Chondrocyte (in vitro differentiated cells): ENCODE measurements at regions not wholly inside any gene's neighbourhood (a gene's known extent, or its start where the extent isn't known, plus 50 kb on each side); places are given as distances from the start of the nearest gene placed in this dataset.

Experiments
- DNase-seq: peaks from one replicate; pipeline ENCODE4 v3.0.0; 2021; ENCODE audit warnings: mixed read lengths, low spot score
- H3K27ac Mint-ChIP-seq: one replicate; pipeline ENCODE4 v1.8.0; 2021; ENCODE audit warnings: mild to moderate bottlenecking, moderate library complexity, mixed read lengths; ENCODE audit not compliant: unreplicated experiment
- H3K27me3 Mint-ChIP-seq: 2 replicates; pipeline ENCODE4 v1.8.0; 2021; ENCODE audit warnings: low read depth, mixed read lengths
- H3K36me3 Mint-ChIP-seq: 2 replicates; pipeline ENCODE4 v1.8.0; 2021; ENCODE audit warnings: low read depth, mixed read lengths
- H3K4me1 Mint-ChIP-seq: 2 replicates; pipeline ENCODE4 v1.8.0; 2021; ENCODE audit warnings: low read depth, mild to moderate bottlenecking, mixed read lengths
- H3K4me3 Mint-ChIP-seq: one replicate; pipeline ENCODE4 v1.8.0; 2021; ENCODE audit warnings: mild to moderate bottlenecking, moderate library complexity, mixed read lengths; ENCODE audit not compliant: unreplicated experiment
- H3K9me3 Mint-ChIP-seq: 2 replicates; pipeline ENCODE4 v1.8.0; 2021; ENCODE audit warnings: low read depth, mixed read lengths
- CTCF ChIP-seq: fragments of 200-600 bp; sonication (generic); IDR thresholded peaks from 2 replicates; pipeline ENCODE4 v1.5.0; 2021; ENCODE audit warnings: antibody characterized with exemption, mild to moderate bottlenecking, moderate library complexity

- Mint-ChIP-seq H3K4me3 (no peak overlapping the region), H3K27me3 (peaks cover 6% of the 10 kb centered on the region), H3K27ac (no peak overlapping the region), H3K4me1 (no peaks in the 10 kb centered on the region), H3K9me3 (no peaks in the 10 kb centered on the region), H3K36me3 (peaks cover 2% of the 10 kb centered on the region)
- no peak for TF ChIP-seq CTCF
- no peak for DNase-seq
Observed at GRCh38 chr16:79429381-79430190, 171.0 kb downstream of the MAF start.

GRCh38 chr16:79426663-79427062 lies 173.9 kb downstream of the MAF start:
- no peak overlapping the region for H3K27ac Mint-ChIP-seq
- H3K27me3 Mint-ChIP-seq: peaks cover 3% of the 10 kb centered on the region
- no peak for DNase-seq
- no peak overlapping the region for H3K4me3 Mint-ChIP-seq
- H3K36me3 Mint-ChIP-seq: peaks cover 2% of the 10 kb centered on the region
- no peaks in the 10 kb centered on the region for H3K4me1 Mint-ChIP-seq
- H3K9me3 Mint-ChIP-seq: no peaks in the 10 kb centered on the region
- no peak for TF ChIP-seq CTCF

GRCh38 chr16:79422064-79422463 lies 178.5 kb downstream of the MAF start:
- H3K27ac Mint-ChIP-seq: no peak overlapping the region
- no peaks in the 10 kb centered on the region for H3K9me3 Mint-ChIP-seq
- H3K4me3 Mint-ChIP-seq: no peak overlapping the region
- TF ChIP-seq CTCF: no peak
- no peaks in the 10 kb centered on the region for H3K36me3 Mint-ChIP-seq
- H3K27me3 Mint-ChIP-seq: peaks cover 2% of the 10 kb centered on the region
- H3K4me1 Mint-ChIP-seq: no peaks in the 10 kb centered on the region
- DNase-seq: no peak

- no peaks in the 10 kb centered on the region for H3K36me3 Mint-ChIP-seq
- TF ChIP-seq CTCF: no peak
- DNase-seq: no peak
- H3K27ac Mint-ChIP-seq: no peak overlapping the region
- no peaks in the 10 kb centered on the region for H3K4me1 Mint-ChIP-seq
- H3K4me3 Mint-ChIP-seq: no peak overlapping the region
- H3K27me3 Mint-ChIP-seq: peaks cover 7% of the 10 kb centered on the region
- H3K9me3 Mint-ChIP-seq: no peaks in the 10 kb centered on the region
Observed at GRCh38 chr16:79421126-79421525, 179.4 kb downstream of the MAF start.

GRCh38 chr16:79420493-79420892 lies 180.0 kb downstream of the MAF start:
- no peak for TF ChIP-seq CTCF
- Mint-ChIP-seq H3K9me3 (no peaks in the 10 kb centered on the region), H3K4me1 (no peaks in the 10 kb centered on the region), H3K36me3 (no peaks in the 10 kb centered on the region), H3K4me3 (no peak overlapping the region), H3K27ac (no peak overlapping the region), H3K27me3 (peaks cover 8% of the 10 kb centered on the region)
- DNase-seq: no peak
